HepG2 (cell line): ENCODE measurements at regions not wholly inside any gene's neighbourhood (a gene's known extent, or its start where the extent isn't known, plus 50 kb on each side); places are given as distances from the start of the nearest gene placed in this dataset.

Source experiments
- ATAC-seq: fragments of 200-7000 bp; cut with Tn5 transposase; 3 replicates; pipeline ENCODE4 v1.9.1; 2020; ENCODE audit warnings: mild to moderate bottlenecking, moderate library complexity
- BruUV-seq: library from RNA; stranded (reverse); fragments of 400-500 nt; replicated peaks from 2 replicates; lab custom pipeline; 2021; lab: Mats Ljungman, UMichigan
- CTCF ChIA-PET: fragments of 300-600 bp; formaldehyde crosslinking; extraction: SDS; loops from one replicate; lab custom pipeline; 2021; ENCODE audit warnings: low total read pairs, inconsistent platforms, low intra/inter-chr PET ratio; lab: Yijun Ruan, JAX
- POLR2A ChIA-PET: fragments of 350-600 bp; sonication (Branson Sonifier 250); formaldehyde crosslinking; loops from one replicate; lab custom pipeline; 2020; ENCODE audit warnings: antibody characterized with exemption, inconsistent platforms; lab: Yijun Ruan, JAX
- DNase-seq: peaks from one replicate; pipeline ENCODE4 v3.0.0-alpha.2; 2015; ENCODE audit warnings: low spot score
- FAIRE-seq: peaks from 3 replicates; lab custom pipeline; 2011; peaks lifted over from hg19 to GRCh38; lab: Jason Lieb, UNC
- H2AFZ ChIP-seq: one replicate; pipeline ENCODE4 v1.6.1; 2011; ENCODE audit warnings: low read length, inconsistent platforms
- H3K27ac ChIP-seq: fragments of 300-600 bp; 3 replicates; pipeline ENCODE4 v1.8.0; 2011; ENCODE audit warnings: mixed run types, mild to moderate bottlenecking, mixed read lengths, low read length, inconsistent platforms; ENCODE audit not compliant: insufficient read depth; ENCODE audit errors: extremely low read length
- H3K27me3 ChIP-seq, 2 experiments: fragments of 200-600 bp in 1 of 2; 2 replicates in 1 of 2; 3 replicates in 1 of 2; pipeline versions ENCODE4 v1.6.0 to v1.8.0; 2011; ENCODE audit warnings: low read length in 2 of 2, mild to moderate bottlenecking in 2 of 2, moderate library complexity in 2 of 2, inconsistent platforms in 1 of 2; ENCODE audit not compliant: insufficient read depth in 2 of 2, control insufficient read depth in 1 of 2
- H3K36me3 ChIP-seq, 2 experiments: fragments of 200-600 bp in 1 of 2; replicated peaks in 1 of 2; 2 replicates in 1 of 2; 3 replicates in 1 of 2; pipeline versions ENCODE4 v1.5.1 to v1.8.0; 2011; ENCODE audit warnings: low read length in 2 of 2, inconsistent platforms in 1 of 2; ENCODE audit not compliant: insufficient read depth in 2 of 2, control insufficient read depth in 1 of 2
- H3K4me1 ChIP-seq: 2 replicates; pipeline ENCODE4 v1.5.1; 2012; ENCODE audit warnings: low read length, inconsistent platforms; ENCODE audit not compliant: insufficient read depth
- H3K4me2 ChIP-seq: 2 replicates; pipeline ENCODE4 v1.6.0; 2011; ENCODE audit warnings: low read depth, low read length, inconsistent platforms
- H3K4me3 ChIP-seq, 3 experiments: fragments of 200-600 bp in 1 of 3; sonication (generic), shearing (Covaris generic) in 1 of 3; replicated peaks in 1 of 3; 2 replicates each; pipeline ENCODE4 v1.5.1; 2011 to 2016; ENCODE audit warnings: low read length in 3 of 3, inconsistent platforms in 2 of 3, low read depth in 2 of 3, mild to moderate bottlenecking in 2 of 3, control low read depth in 1 of 3, mixed read lengths in 1 of 3; ENCODE audit not compliant: insufficient read depth in 1 of 3
- H3K79me2 ChIP-seq: one replicate; pipeline ENCODE4 v1.6.1; 2011; ENCODE audit warnings: low read length, inconsistent platforms; ENCODE audit not compliant: insufficient read depth
- H3K9ac ChIP-seq: 2 replicates; pipeline ENCODE4 v1.6.0; 2011; ENCODE audit warnings: mild to moderate bottlenecking, low read depth, low read length, inconsistent platforms; ENCODE audit not compliant: insufficient read depth
- H3K9me3 ChIP-seq: 2 replicates; pipeline ENCODE4 v1.5.1; 2012; ENCODE audit warnings: mild to moderate bottlenecking, low read length
- H4K20me1 ChIP-seq: 2 replicates; pipeline ENCODE4 v1.6.0; 2011; ENCODE audit warnings: inconsistent platforms, mild to moderate bottlenecking, low read length, moderate library complexity; ENCODE audit not compliant: insufficient read depth
- HNF4G ChIP-seq, 2 experiments: sonication (generic) in 1 of 2; formaldehyde crosslinking in 1 of 2; IDR thresholded peaks; 2 replicates each; pipeline versions ENCODE4 v1.4.0 to v1.6.1; 2011 to 2020; ENCODE audit warnings: borderline replicate concordance in 2 of 2, low read depth in 2 of 2, mild to moderate bottlenecking in 2 of 2, low read length in 1 of 2, missing genetic modification reagents in 1 of 2, moderate library complexity in 1 of 2
- HNRNPK ChIP-seq: fragments of 200-400 bp; formaldehyde crosslinking; IDR thresholded peaks from 2 replicates; pipeline ENCODE4 v1.6.1; 2018; ENCODE audit warnings: low read length, low read depth, moderate library complexity, mild to moderate bottlenecking; ENCODE audit not compliant: poor library complexity, severe bottlenecking
- KAT8 ChIP-seq: IDR thresholded peaks from 2 replicates; pipeline ENCODE4 v1.6.1; 2016; ENCODE audit warnings: missing genetic modification reagents, missing compliant biosample characterization
- PLRG1 ChIP-seq: fragments of 450-650 bp; conservative IDR thresholded peaks from 2 replicates; pipeline ENCODE4 v1.6.1; 2016
- REXO4 ChIP-seq: sonication (generic); formaldehyde crosslinking; IDR thresholded peaks from 2 replicates; pipeline ENCODE4 v1.8.0; 2022; ENCODE audit warnings: missing genetic modification reagents, mild to moderate bottlenecking, borderline replicate concordance
- SOX13 ChIP-seq, 3 experiments: fragments of 450-650 bp in 1 of 3; sonication (generic) in 1 of 3; formaldehyde crosslinking in 1 of 3; IDR thresholded peaks in 2 of 3; conservative IDR thresholded peaks in 1 of 3; 2 replicates each; pipeline versions ENCODE4 v1.5.0 to v1.6.1; 2016 to 2020; ENCODE audit warnings: antibody characterized with exemption in 1 of 3, mild to moderate bottlenecking in 1 of 3, missing compliant biosample characterization in 1 of 3, missing genetic modification reagents in 1 of 3, moderate library complexity in 1 of 3
- THAP11 ChIP-seq: IDR thresholded peaks from 2 replicates; pipeline ENCODE4 v1.6.1; 2016; ENCODE audit warnings: missing biosample characterization, missing genetic modification reagents
- ZBTB3 ChIP-seq: sonication (generic); formaldehyde crosslinking; IDR thresholded peaks from 2 replicates; pipeline ENCODE4 v1.4.0; 2020; ENCODE audit warnings: low read depth, mild to moderate bottlenecking, moderate library complexity, missing genetic modification reagents, borderline replicate concordance
- ZNF337 ChIP-seq: sonication (generic); formaldehyde crosslinking; IDR thresholded peaks from 2 replicates; pipeline ENCODE4 v1.5.1; 2020; ENCODE audit warnings: missing genetic modification reagents, low read depth, mild to moderate bottlenecking, borderline replicate concordance
- ZSCAN30 ChIP-seq: sonication (generic); formaldehyde crosslinking; IDR thresholded peaks from 2 replicates; pipeline ENCODE4 v1.5.0; 2020; ENCODE audit warnings: mild to moderate bottlenecking, missing genetic modification reagents
- WGBS: methylation state at CpG from one replicate; pipeline ENCODE4 v1.1.6; 2017; ENCODE audit warnings: low lambda C conversion rate; 5-methylcytosine and 5-hydroxymethylcytosine counted together
- in situ Hi-C: cut with HindIII; loops from 2 replicates; pipeline ENCODE4 v1.10.0; 2017; ENCODE audit warnings: low pct_unique_long_range_greater_than_20kb; ENCODE audit not compliant: extremely low pct_ligation_motif_present
- intact Hi-C: fragments of 100-400 bp; cut with micrococcal nuclease; formaldehyde crosslinking; loops from one replicate; pipeline ENCODE4 v1.10.0; 2022; ENCODE audit not compliant: unreplicated experiment
- TF ChIP-seq, protein P1 (sequence below), 2 experiments: sonication (generic) in 1 of 2; formaldehyde crosslinking in 1 of 2; IDR thresholded peaks; 2 replicates each; pipeline versions ENCODE4 v1.4.0 to v1.6.1; 2018 to 2020; ENCODE audit warnings: missing genetic modification reagents in 2 of 2, borderline replicate concordance in 1 of 2, low read depth in 1 of 2, mild to moderate bottlenecking in 1 of 2, missing biosample characterization in 1 of 2
- TF ChIP-seq, protein P2 (sequence below): sonication (generic); formaldehyde crosslinking; IDR thresholded peaks from 2 replicates; pipeline ENCODE4 v1.5.0; 2020; ENCODE audit warnings: missing genetic modification reagents, mild to moderate bottlenecking, borderline replicate concordance

DNA sequence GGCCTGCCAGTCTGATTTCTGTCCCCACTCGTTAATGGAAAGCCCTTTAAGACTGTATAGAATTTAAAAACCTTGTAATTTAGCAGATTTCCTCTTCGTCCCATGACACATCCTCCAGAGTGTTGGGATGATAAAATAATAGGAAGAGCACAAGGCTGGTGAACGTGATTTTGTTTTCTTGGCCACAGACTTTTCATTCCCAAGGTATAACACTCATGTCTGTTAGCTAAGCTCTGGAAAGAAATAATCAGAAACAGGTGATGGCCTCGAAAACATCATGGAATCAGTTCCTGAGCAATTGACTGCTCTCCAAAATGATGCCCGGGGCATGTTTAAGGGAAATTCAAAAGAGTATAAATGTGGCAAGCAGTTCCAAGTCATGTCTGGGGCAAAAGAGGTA, 337.8 kb upstream of the TCF4 start:
- Histone ChIP-seq H3K36me3 (no peaks in the 10 kb centered on the region), H3K9ac (no peak overlapping the region), H3K27me3 (no peaks in the 10 kb centered on the region), H3K9me3 (peaks cover 90% of the 10 kb centered on the region), H3K4me1 (no peaks in the 10 kb centered on the region), H3K4me2 (no peak overlapping the region), H4K20me1 (no peaks in the 10 kb centered on the region), H3K4me3 (no peak overlapping the region), H3K79me2 (no peaks in the 10 kb centered on the region), H3K27ac (no peak overlapping the region), H2AFZ (no peak overlapping the region)
- BruUV-seq, result no TSS peak
- no peak for DNase-seq
- CTCF ChIA-PET, result no interaction called here
- POLR2A ChIA-PET, result no interaction called here
- in situ Hi-C loops, result no loop called here
- ATAC-seq, result no peak
- intact Hi-C loops, result no loop called here
- WGBS, result 4% methylated on average over 5 of the region's 5 CpGs
- no peak for TF ChIP-seq HNF4G (IDR thresholded peaks at IDR 0.05; ENCODE audit: borderline replicate concordance, low read depth, low read length)
- TF ChIP-seq HNF4G (CRISPR knock-in tag; IDR thresholded peaks at IDR 0.05; ENCODE audit: borderline replicate concordance, low read depth), result no peak
- TF ChIP-seq ZSCAN30 (CRISPR knock-in tag), result no peak
- TF ChIP-seq PLRG1, result no peak
- TF ChIP-seq, protein P1, sequence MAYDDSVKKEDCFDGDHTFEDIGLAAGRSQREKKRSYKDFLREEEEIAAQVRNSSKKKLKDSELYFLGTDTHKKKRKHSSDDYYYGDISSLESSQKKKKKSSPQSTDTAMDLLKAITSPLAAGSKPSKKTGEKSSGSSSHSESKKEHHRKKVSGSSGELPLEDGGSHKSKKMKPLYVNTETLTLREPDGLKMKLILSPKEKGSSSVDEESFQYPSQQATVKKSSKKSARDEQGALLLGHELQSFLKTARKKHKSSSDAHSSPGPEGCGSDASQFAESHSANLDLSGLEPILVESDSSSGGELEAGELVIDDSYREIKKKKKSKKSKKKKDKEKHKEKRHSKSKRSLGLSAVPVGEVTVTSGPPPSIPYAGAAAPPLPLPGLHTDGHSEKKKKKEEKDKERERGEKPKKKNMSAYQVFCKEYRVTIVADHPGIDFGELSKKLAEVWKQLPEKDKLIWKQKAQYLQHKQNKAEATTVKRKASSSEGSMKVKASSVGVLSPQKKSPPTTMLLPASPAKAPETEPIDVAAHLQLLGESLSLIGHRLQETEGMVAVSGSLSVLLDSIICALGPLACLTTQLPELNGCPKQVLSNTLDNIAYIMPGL (CRISPR knock-in tag; IDR thresholded peaks at IDR 0.05; ENCODE audit: borderline replicate concordance in 1 of 2, low read depth in 1 of 2), result no peak
- no peak for TF ChIP-seq ZBTB3
- TF ChIP-seq KAT8 (CRISPR knock-in tag), result no peak
- no peak for TF ChIP-seq SOX13 (IDR thresholded peaks at IDR 0.05)
- TF ChIP-seq SOX13 (CRISPR knock-in tag; conservative IDR thresholded peaks at IDR 0.05 in 1 of 2, IDR thresholded peaks at IDR 0.05 in 1 of 2), result no peak
- TF ChIP-seq ZNF337 (CRISPR knock-in tag), result no peak
- TF ChIP-seq REXO4 (CRISPR knock-in tag), result no peak
- TF ChIP-seq, protein P2, sequence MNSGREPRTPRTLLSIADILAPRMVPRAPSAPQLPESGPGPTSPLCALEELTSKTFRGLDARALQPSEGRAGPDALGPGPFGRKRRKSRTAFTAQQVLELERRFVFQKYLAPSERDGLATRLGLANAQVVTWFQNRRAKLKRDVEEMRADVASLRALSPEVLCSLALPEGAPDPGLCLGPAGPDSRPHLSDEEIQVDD (CRISPR knock-in tag), result no peak
- no peak for TF ChIP-seq THAP11 (CRISPR knock-in tag)
- TF ChIP-seq HNRNPK, result no peak
- no peak for FAIRE-seq
